Endothelial cell of umbilical vein (primary cell): ENCODE measurements at regions not wholly inside any gene's neighbourhood (a gene's known extent, or its start where the extent isn't known, plus 50 kb on each side); places are given as distances from the start of the nearest gene placed in this dataset.

Experiments
- BruUV-seq: library from RNA; stranded (reverse); fragments of 400-500 nt; replicated peaks from 2 replicates; lab custom pipeline; 2021; lab: Mats Ljungman, UMichigan
- CTCF ChIA-PET: fragments of 300-600, 350-600 bp; sonication (Branson Sonifier 250); formaldehyde crosslinking; loops from one replicate; lab custom pipeline; 2021; ENCODE audit warnings: antibody characterized with exemption, inconsistent platforms; lab: Charles Lee
- POLR2A ChIA-PET: fragments of 300-600, 350-600 bp; sonication (Branson Sonifier 250); formaldehyde crosslinking; loops from one replicate; lab custom pipeline; 2021; ENCODE audit warnings: antibody characterized with exemption, inconsistent platforms; lab: Charles Lee
- DNase-seq: peaks from one replicate; pipeline ENCODE4 v3.0.0-alpha.2; 2011; ENCODE audit warnings: low read depth, low spot score
- FAIRE-seq: peaks from 2 replicates; lab custom pipeline; 2011; peaks lifted over from hg19 to GRCh38; lab: Jason Lieb, UNC
- H2AFZ ChIP-seq: 2 replicates; pipeline ENCODE4 v1.6.0; 2012; ENCODE audit warnings: low read depth, low read length, control low read depth, inconsistent platforms
- H3K27ac ChIP-seq: 2 replicates; pipeline ENCODE4 v1.5.1; 2011; ENCODE audit warnings: low read depth, mild to moderate bottlenecking, control low read depth, low read length, moderate library complexity; ENCODE audit not compliant: insufficient read depth
- H3K27me3 ChIP-seq, 2 experiments: 2 replicates each; pipeline versions ENCODE4 v1.6.0 to v1.6.1; 2011; ENCODE audit warnings: low read length in 2 of 2, mixed read lengths in 1 of 2; ENCODE audit not compliant: control insufficient read depth in 2 of 2, insufficient read depth in 2 of 2
- H3K36me3 ChIP-seq, 2 experiments: 2 replicates in 1 of 2; 3 replicates in 1 of 2; pipeline ENCODE4 v1.5.1; 2011; ENCODE audit warnings: low read length in 2 of 2, mild to moderate bottlenecking in 1 of 2, moderate library complexity in 1 of 2; ENCODE audit not compliant: control insufficient read depth in 2 of 2, insufficient read depth in 2 of 2; ENCODE audit errors: extremely low read depth in 1 of 2
- H3K4me1 ChIP-seq: 3 replicates; pipeline ENCODE4 v1.5.1; 2011; ENCODE audit warnings: mild to moderate bottlenecking, low read length; ENCODE audit not compliant: control insufficient read depth, insufficient read depth; ENCODE audit errors: extremely low read depth
- H3K4me2 ChIP-seq: 2 replicates; pipeline ENCODE4 v1.6.1; 2011; ENCODE audit warnings: low read length, control low read depth, mixed read lengths; ENCODE audit not compliant: insufficient read depth
- H3K4me3 ChIP-seq, 3 experiments: fragments of 200-600 bp in 1 of 3; sonication (generic), shearing (Covaris generic) in 1 of 3; replicated peaks in 1 of 3; 2 replicates each; pipeline ENCODE4 v1.5.1; 2011 to 2016; ENCODE audit warnings: control low read depth in 3 of 3, low read length in 3 of 3, mild to moderate bottlenecking in 2 of 3, inconsistent platforms in 1 of 3, low read depth in 1 of 3, moderate library complexity in 1 of 3; ENCODE audit not compliant: insufficient read depth in 1 of 3
- H3K79me2 ChIP-seq: 2 replicates; pipeline ENCODE4 v1.6.0; 2012; ENCODE audit warnings: low read length, inconsistent platforms; ENCODE audit not compliant: control insufficient read depth, insufficient read depth
- H3K9ac ChIP-seq: replicated peaks from 2 replicates; pipeline ENCODE3; 2011; ENCODE audit warnings: low read length, control low read depth; ENCODE audit not compliant: insufficient read depth; ENCODE audit errors: extremely low read depth
- H3K9me1 ChIP-seq: replicated peaks from 3 replicates; pipeline ENCODE4 v1.6.0; 2011; ENCODE audit warnings: mild to moderate bottlenecking, low read length; ENCODE audit not compliant: control insufficient read depth, insufficient read depth; ENCODE audit errors: extremely low read depth
- H3K9me3 ChIP-seq: replicated peaks from 2 replicates; pipeline ENCODE4 v1.5.1; 2012; ENCODE audit warnings: low read length, inconsistent platforms; ENCODE audit not compliant: control insufficient read depth, insufficient read depth
- H4K20me1 ChIP-seq: replicated peaks from 2 replicates; pipeline ENCODE3; 2011; ENCODE audit warnings: mild to moderate bottlenecking, low read length; ENCODE audit not compliant: control insufficient read depth, insufficient read depth; ENCODE audit errors: extremely low read depth
- CTCF ChIP-seq, 2 donors: IDR thresholded peaks; 1 replicate in 1 of 2; 2 replicates in 1 of 2; pipeline ENCODE4 v1.5.1; 2011; ENCODE audit warnings: low read length in 2 of 2, mild to moderate bottlenecking in 2 of 2, moderate library complexity in 2 of 2, control low read depth in 1 of 2, inconsistent platforms in 1 of 2, low read depth in 1 of 2; ENCODE audit not compliant: insufficient read depth in 1 of 2; ENCODE audit errors: extremely low read depth in 1 of 2
- FOS ChIP-seq: IDR thresholded peaks from 2 replicates; pipeline ENCODE4 v1.6.1; 2011; ENCODE audit warnings: mild to moderate bottlenecking, low read length, moderate library complexity, borderline replicate concordance; ENCODE audit not compliant: insufficient read depth
- JUN ChIP-seq: IDR thresholded peaks from 2 replicates; pipeline ENCODE4 v1.6.1; 2011; ENCODE audit warnings: borderline replicate concordance, low read depth; ENCODE audit not compliant: insufficient read length, insufficient read depth
- MYC ChIP-seq: IDR thresholded peaks from one replicate; pipeline ENCODE4 v1.6.1; 2011; ENCODE audit warnings: mild to moderate bottlenecking, low read depth, low read length
- dilution Hi-C: fragments of 300-500 bp; cut with MboI; formaldehyde crosslinking; loops from one replicate; pipeline ENCODE4 v1.15.0; 2019; ENCODE audit warnings: low sequenced_read_pairs; ENCODE audit not compliant: extremely low pct_ligation_motif_present
- intact Hi-C: fragments of 100-400 bp; cut with micrococcal nuclease; formaldehyde crosslinking; loops from one replicate; pipeline ENCODE4 v1.10.0; 2022

- no peak for TF ChIP-seq FOS
- TF ChIP-seq JUN: peak; percentile 65
- TF ChIP-seq CTCF (IDR thresholded peaks at IDR 0.05; ENCODE audit: extremely low read depth in 1 of 2, insufficient read depth in 1 of 2, low read depth in 1 of 2, low read length in 2 of 2): no peak
- no peak for TF ChIP-seq MYC
- Histone ChIP-seq H4K20me1 (no peaks in the 10 kb centered on the region), H3K4me2 (no peak overlapping the region), H3K36me3 (no peaks in the 10 kb centered on the region), H3K79me2 (no peaks in the 10 kb centered on the region), H3K4me1 (peaks cover 21% of the 10 kb centered on the region), H3K27me3 (peaks cover 0 to 2% of the 10 kb centered on the region in 2 experiments), H3K9me1 (no peaks in the 10 kb centered on the region), H2AFZ (no peak overlapping the region), H3K9me3 (no peaks in the 10 kb centered on the region), H3K4me3 (no peak overlapping the region), H3K27ac (peak overlapping the region; percentile 13), H3K9ac (no peak overlapping the region)
- CTCF ChIA-PET: interaction anchor here (0.6 to 2.3 kb wide), 3 partner anchors 11 to 110 kb away, joined by 3 to 7 read pairs (median 3); no protein-coding TSS in a partner anchor
- DNase-seq: peak; percentile 68
- no TSS peak for BruUV-seq
- dilution Hi-C loops: no loop called here
- POLR2A ChIA-PET: no interaction called here
- peak; percentile 74 for FAIRE-seq
- intact Hi-C loops: loop anchor here (1.0 to 10.0 kb wide), 5 partner anchors 19 to 758 kb away; partner anchors contain the start of gene MYCN
These were observed 158.1 kb downstream of the DDX1 start for GRCh38 chr2:15749460-15750432.
